Heart left ventricle (tissue), 13 donors: ENCODE measurements at regions not wholly inside any gene's neighbourhood (a gene's known extent, or its start where the extent isn't known, plus 50 kb on each side); places are given as distances from the start of the nearest gene placed in this dataset.

Experiments
- POLR2A ChIP-seq, 2 donors: fragments of 450-650 bp; IDR thresholded peaks; one replicate each; pipeline ENCODE4 v1.6.1; 2017; ENCODE audit warnings: antibody characterized with exemption in 2 of 2, mild to moderate bottlenecking in 2 of 2, moderate library complexity in 2 of 2
- TF ChIP-seq, protein P1 (sequence below), 12 donors: fragments of 200-600 bp; sonication (generic) in 4 of 12; IDR thresholded peaks; one replicate each; pipeline versions ENCODE4 v1.5.0 to v1.8.0; 2018 to 2022; ENCODE audit warnings: antibody characterized with exemption in 12 of 12, mild to moderate bottlenecking in 5 of 12
- donor health status: ischemic (EF 13 %, LVEDD 7.1; RV severe dilation, severe dysfunction).
- donor health status: DM: no; HTN: yes; CAD: no.
- donor health status: DM: no; HTN: no; CAD: no.
- donor health status: ischemic (EF 25% LVEDD 6.9; RV normal size, moderate dysfunction).
- donor health status: ischemic (EF 25% LVEDD 5.7; RV mildly dilated, moderate dysfunction).
- donor health status: ischemic (EF 35%, LVEDD 5.7; RV mildly dilated, moderate dysfunction).
- donor health status: nonischemic (EF 11% LVEDD 7.7; RV severe dilation, severe dysfunction).
- donor health status: DM: yes; HTN: yes; CAD: no.
- donor health status: PGD.
- donor health status: ischemic (EF 29% LVEDD 5.4; RV normal size, mild dysfunction).
- donor health status: nonischemic (EF 23%, LVEDD 6.1; RV moderate dilation, normal function).

DNA sequence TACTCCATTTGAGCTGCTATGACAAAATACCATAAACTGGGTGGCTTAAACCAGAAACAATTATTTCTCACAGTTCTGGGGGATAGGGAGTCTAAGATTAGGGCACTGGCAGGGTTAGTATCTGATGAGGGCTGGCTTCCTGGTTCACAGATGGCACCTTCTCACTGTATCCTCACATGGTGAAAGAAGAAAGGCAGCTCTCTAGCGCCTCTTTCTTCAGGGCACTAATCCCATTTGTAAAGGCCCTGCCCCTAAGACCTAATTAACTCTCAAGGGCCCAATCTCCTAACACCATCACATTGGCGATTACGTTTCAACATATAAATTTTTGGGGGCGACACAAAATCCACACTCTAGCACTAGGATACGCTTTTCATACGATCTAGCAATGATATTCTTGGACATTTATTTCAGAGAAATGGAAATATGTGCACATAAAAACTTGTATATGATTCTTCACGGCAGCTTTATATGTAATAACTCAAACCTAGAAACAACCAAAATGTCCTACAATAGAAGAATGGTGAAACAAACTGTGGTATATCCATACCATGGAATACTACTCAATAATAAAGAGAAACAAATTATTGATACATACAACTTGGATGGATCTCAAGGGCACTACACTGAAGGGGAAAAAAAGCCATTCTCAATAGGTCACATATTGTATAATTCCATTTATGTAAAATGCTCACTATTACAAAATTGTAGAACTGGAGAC is 111.0 kb downstream of the BCL2L11 start:
- TF ChIP-seq POLR2A (IDR thresholded peaks at IDR 0.05): no peak
- TF ChIP-seq, protein P1, sequence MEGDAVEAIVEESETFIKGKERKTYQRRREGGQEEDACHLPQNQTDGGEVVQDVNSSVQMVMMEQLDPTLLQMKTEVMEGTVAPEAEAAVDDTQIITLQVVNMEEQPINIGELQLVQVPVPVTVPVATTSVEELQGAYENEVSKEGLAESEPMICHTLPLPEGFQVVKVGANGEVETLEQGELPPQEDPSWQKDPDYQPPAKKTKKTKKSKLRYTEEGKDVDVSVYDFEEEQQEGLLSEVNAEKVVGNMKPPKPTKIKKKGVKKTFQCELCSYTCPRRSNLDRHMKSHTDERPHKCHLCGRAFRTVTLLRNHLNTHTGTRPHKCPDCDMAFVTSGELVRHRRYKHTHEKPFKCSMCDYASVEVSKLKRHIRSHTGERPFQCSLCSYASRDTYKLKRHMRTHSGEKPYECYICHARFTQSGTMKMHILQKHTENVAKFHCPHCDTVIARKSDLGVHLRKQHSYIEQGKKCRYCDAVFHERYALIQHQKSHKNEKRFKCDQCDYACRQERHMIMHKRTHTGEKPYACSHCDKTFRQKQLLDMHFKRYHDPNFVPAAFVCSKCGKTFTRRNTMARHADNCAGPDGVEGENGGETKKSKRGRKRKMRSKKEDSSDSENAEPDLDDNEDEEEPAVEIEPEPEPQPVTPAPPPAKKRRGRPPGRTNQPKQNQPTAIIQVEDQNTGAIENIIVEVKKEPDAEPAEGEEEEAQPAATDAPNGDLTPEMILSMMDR (IDR thresholded peaks at IDR 0.05): no peak
